SIG-M5 treated with dmso at 0.1 percent for 504 hours (cell line): ENCODE measurements at regions not wholly inside any gene's neighbourhood (a gene's known extent, or its start where the extent isn't known, plus 50 kb on each side); places are given as distances from the start of the nearest gene placed in this dataset.
A peak's percentile ranks its signal among the peaks of the same experiment; 100 is the strongest.

ENCODE experiments used
- DNase-seq: peaks from one replicate; lab custom pipeline; 2025; ENCODE audit not compliant: unreplicated experiment; lab: John Stamatoyannopoulos, UW

DNA sequence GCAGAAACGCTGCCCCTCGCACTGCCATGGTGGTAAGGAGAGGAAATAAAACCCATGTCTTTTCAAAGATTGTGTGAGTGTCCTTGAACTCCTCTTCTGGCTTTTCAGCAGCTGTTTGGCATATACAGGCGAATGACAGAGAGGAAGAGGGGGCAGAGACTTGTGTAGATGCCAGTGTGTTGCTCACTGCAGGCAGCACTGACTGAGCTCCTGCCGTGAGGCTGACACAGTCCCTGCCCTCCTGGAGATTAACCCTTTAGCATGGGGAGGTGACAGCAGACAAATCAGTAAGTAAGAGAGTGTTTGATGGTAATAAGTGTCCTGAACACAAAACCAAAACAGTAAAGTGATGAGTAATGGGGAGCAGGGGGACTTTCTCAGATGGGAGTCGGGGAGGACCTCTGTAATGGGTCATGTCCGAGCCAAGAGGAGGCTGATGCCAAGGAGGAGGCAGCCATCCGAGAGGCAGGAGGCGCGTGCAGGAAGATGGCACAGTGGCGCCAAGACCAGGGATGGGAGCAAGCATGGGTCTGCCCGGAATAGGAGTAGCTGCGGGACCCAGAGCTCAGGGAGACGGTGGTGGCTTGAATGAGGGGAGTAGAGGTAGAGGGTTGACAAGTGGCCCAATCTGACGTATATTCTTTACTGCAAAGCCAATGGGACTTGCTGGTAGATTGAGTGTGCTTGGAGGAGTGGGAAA, 182.2 kb downstream of the FOXO1 start:
- DNase-seq, result no peak

- no peak for DNase-seq
Observed at GRCh38 chr13:40484974-40485373, 181.5 kb downstream of the FOXO1 start.

GRCh38 chr13:40485611-40486517, 180.6 kb downstream of the FOXO1 start:
- no peak for DNase-seq

- DNase-seq, result no peak
Observed at GRCh38 chr13:40486518-40487163, 179.8 kb downstream of the FOXO1 start.

DNA sequence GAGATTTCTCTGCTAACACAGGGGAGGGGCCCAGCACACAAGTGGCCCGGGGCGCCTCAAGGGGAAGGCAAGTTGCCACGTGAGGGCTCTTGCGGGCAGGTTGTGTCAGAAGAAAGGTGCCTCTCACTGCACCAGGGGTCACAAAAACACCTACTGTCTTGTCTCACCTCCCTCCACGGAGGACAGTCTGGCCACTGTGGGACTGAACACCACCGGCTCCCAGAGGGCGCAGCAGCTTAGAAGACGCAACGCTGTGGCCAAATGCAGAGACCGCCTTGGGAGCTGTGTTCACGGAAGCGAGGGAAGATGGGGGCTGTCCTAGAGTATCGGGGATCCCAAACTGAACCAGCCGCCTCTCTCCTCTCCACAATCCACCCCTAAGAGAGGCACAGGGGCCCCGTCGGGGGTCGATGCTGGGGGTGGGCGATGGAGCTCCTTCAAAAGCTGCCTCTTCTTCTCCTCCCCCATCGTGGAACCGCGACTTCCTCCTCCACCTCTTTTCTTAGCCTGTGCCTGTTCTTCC, 177.5 kb downstream of the FOXO1 start:
- DNase-seq, result no peak

GRCh38 chr13:40490086-40490758, 176.2 kb downstream of the FOXO1 start:
- DNase-seq, result no peak

- DNase-seq, result no peak
Observed at GRCh38 chr13:40492511-40492910, 173.9 kb downstream of the FOXO1 start.

DNA sequence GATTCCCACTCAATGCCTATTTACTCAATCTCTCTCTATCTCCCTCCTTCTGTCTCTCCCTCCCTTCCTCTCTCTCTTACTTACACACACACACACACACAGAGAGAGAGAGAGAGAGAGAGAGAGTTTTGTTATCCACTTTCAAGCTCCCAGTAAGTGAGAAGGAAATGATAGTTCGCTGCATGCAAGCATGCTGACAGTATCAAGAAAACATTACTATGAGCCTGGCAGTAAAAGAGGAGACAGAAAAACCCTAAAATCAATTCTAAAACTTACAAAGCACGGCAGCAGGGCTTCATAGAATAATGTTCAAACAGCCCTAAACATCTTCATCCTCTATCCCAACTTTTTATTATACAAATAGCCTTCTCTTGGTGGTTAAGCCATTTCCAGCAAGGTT, 171.9 kb downstream of the FOXO1 start:
- DNase-seq, result no peak

DNA sequence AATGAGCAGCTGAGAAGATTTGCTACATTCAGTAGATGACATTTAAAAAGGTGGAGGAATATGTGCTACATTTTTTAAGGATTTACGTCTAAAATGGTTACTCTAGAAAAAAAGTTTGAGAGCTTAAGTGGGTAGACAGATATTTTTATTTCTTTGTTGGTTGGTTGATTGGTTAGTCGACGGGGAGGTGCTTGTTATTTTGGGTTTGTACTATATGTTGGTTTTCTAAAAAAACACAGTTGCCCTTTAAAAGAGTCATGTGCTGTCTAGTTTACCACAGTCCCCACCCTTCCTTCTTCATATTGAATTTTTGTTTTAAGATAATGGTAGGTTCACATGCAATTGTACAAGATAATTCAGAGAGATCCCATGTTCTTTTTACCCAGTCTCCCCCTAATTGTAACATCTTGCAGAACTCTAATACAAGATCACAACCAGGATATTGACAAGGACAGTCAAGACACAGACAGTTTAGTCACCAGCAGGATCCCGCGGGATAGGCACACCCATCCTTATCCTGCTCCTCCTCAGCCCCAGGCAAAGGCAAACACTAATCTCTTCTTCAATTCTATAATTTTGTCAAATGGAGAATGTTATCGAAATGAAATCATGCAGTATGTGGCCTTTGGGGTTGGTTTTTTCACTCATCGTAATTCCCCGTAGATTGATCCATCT, 171.4 kb downstream of the FOXO1 start:
- no peak for DNase-seq

- DNase-seq, result no peak
Observed at GRCh38 chr13:40495621-40496001, 170.8 kb downstream of the FOXO1 start.

GRCh38 chr13:40496035-40496810, 170.2 kb downstream of the FOXO1 start:
- no peak for DNase-seq

DNA sequence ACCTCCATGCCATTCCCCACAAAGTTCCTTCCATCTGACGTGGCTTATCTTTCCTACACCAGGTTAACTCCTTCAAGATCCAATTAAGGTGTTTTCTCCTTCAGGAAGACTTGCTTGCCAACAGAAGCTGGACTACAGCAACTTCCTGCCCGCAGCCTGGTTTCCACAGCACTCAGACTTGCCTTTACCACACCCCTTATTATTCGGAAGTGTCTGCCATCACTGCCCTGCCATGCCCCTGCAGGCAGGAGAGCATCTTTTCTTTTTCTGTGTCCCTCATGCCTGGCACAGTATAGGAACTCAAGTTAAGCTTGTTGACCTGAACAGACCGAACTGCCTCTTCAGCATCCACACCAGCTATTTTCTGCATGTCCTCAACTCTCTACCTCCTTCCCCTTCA, 168.0 kb downstream of the FOXO1 start:
- no peak for DNase-seq

- DNase-seq, result no peak
Observed at GRCh38 chr13:40502236-40502635, 164.2 kb downstream of the FOXO1 start.

- no peak for DNase-seq
Observed at GRCh38 chr13:40503011-40503410, 163.4 kb downstream of the FOXO1 start.

GRCh38 chr13:40503966-40504591, 162.4 kb downstream of the FOXO1 start:
- DNase-seq, result peak; percentile 51

- DNase-seq, result no peak
Observed at GRCh38 chr13:40504641-40505040, 161.8 kb downstream of the FOXO1 start.

- DNase-seq, result no peak
Observed at GRCh38 chr13:40505196-40505595, 161.2 kb downstream of the FOXO1 start.
